Neural progenitor cell (in vitro differentiated cells): ENCODE measurements at regions not wholly inside any gene's neighbourhood (a gene's known extent, or its start where the extent isn't known, plus 50 kb on each side); places are given as distances from the start of the nearest gene placed in this dataset.

Source experiments
- DNase-seq: peaks from one replicate; pipeline ENCODE4 v3.0.0-alpha.2; 2016; ENCODE audit warnings: low spot score
- H2AFZ ChIP-seq: fragments of 200-600 bp; sonication (generic); replicated peaks from 2 replicates; pipeline ENCODE4 v1.6.1; 2016; ENCODE audit warnings: antibody characterized with exemption
- H3F3A ChIP-seq: fragments of 200-600 bp; sonication (generic); 2 replicates; pipeline ENCODE4 v1.6.1; 2016; ENCODE audit warnings: antibody characterized with exemption, low read depth
- H3K27ac ChIP-seq: fragments of 200-600 bp; sonication (generic); 2 replicates; pipeline ENCODE4 v1.5.1; 2016; ENCODE audit warnings: mild to moderate bottlenecking
- H3K27me3 ChIP-seq: fragments of 200-600 bp; sonication (generic); 2 replicates; pipeline ENCODE4 v1.6.1; 2016; ENCODE audit warnings: mild to moderate bottlenecking, moderate library complexity
- H3K36me3 ChIP-seq: fragments of 200-600 bp; sonication (generic); 2 replicates; pipeline ENCODE4 v1.5.1; 2016
- H3K4me1 ChIP-seq: fragments of 200-600 bp; sonication (generic); 2 replicates; pipeline ENCODE4 v1.6.1; 2016; ENCODE audit warnings: mixed run types
- H3K4me2 ChIP-seq: fragments of 200-600 bp; sonication (generic); 2 replicates; pipeline ENCODE4 v1.6.1; 2016
- H3K4me3 ChIP-seq: fragments of 200-600 bp; sonication (generic); 2 replicates; pipeline ENCODE4 v1.5.1; 2016
- H3K79me2 ChIP-seq: fragments of 200-600 bp; sonication (generic); 2 replicates; pipeline ENCODE4 v1.6.1; 2016; ENCODE audit warnings: low read depth
- H3K9ac ChIP-seq: fragments of 200-600 bp; sonication (generic); 2 replicates; pipeline ENCODE4 v1.6.1; 2016
- H3K9me3 ChIP-seq: fragments of 200-600 bp; sonication (generic); 2 replicates; pipeline ENCODE4 v1.5.1; 2016; ENCODE audit warnings: low read depth
- H4K20me1 ChIP-seq: fragments of 200-600 bp; sonication (generic); 2 replicates; pipeline ENCODE4 v1.6.1; 2016; ENCODE audit warnings: low read depth
- H3K27ac Mint-ChIP-seq: 3 replicates; pipeline ENCODE4 v1.8.0; 2021; ENCODE audit warnings: mixed read lengths
- H3K27me3 Mint-ChIP-seq: 2 replicates; pipeline ENCODE4 v1.8.0; 2022; ENCODE audit warnings: low read depth, mild to moderate bottlenecking, inconsistent platforms, moderate library complexity, mixed read lengths; ENCODE audit not compliant: insufficient read depth
- H3K36me3 Mint-ChIP-seq: 3 replicates; pipeline ENCODE4 v1.8.0; 2021; ENCODE audit warnings: mixed read lengths
- H3K4me1 Mint-ChIP-seq: 3 replicates; pipeline ENCODE4 v1.8.0; 2021; ENCODE audit warnings: mixed read lengths
- H3K4me3 Mint-ChIP-seq: 3 replicates; pipeline ENCODE4 v1.8.0; 2021; ENCODE audit warnings: mild to moderate bottlenecking, moderate library complexity, mixed read lengths
- H3K9me3 Mint-ChIP-seq: 3 replicates; pipeline ENCODE4 v1.8.0; 2020; ENCODE audit warnings: mixed read lengths
- CTCF ChIP-seq: fragments of 200-600 bp; sonication (generic); IDR thresholded peaks from 2 replicates; pipeline ENCODE4 v1.5.1; 2017; ENCODE audit warnings: antibody characterized with exemption, mild to moderate bottlenecking
- EZH2 ChIP-seq: fragments of 200-600 bp; sonication (generic); IDR thresholded peaks from 2 replicates; pipeline ENCODE4 v1.6.1; 2017; ENCODE audit warnings: antibody characterized with exemption, mild to moderate bottlenecking, moderate library complexity
- EZH2phosphoT487 ChIP-seq: fragments of 200-600 bp; sonication (generic); IDR thresholded peaks from 2 replicates; pipeline ENCODE4 v1.6.1; 2017; ENCODE audit warnings: antibody characterized with exemption

- H3K4me3 ChIP-seq: no peak overlapping the region
- DNase-seq: no peak
- H3K27me3 ChIP-seq: no peaks in the 10 kb centered on the region
- Mint-ChIP-seq H3K36me3 (no peaks in the 10 kb centered on the region), H3K9me3 (no peaks in the 10 kb centered on the region), H3K4me1 (peaks cover 5% of the 10 kb centered on the region), H3K27me3 (peaks cover 8% of the 10 kb centered on the region), H3K4me3 (no peak overlapping the region), H3K27ac (no peak overlapping the region)
- H2AFZ ChIP-seq: no peak overlapping the region
- no peaks in the 10 kb centered on the region for H3K79me2 ChIP-seq
- H4K20me1 ChIP-seq: no peaks in the 10 kb centered on the region
- TF ChIP-seq EZH2: no peak
- no peak for TF ChIP-seq CTCF
- no peak for TF ChIP-seq EZH2phosphoT487
- no peaks in the 10 kb centered on the region for H3K9me3 ChIP-seq
- H3F3A ChIP-seq: peaks cover 18% of the 10 kb centered on the region
- peak overlapping the region; percentile 14 for H3K27ac ChIP-seq
- no peaks in the 10 kb centered on the region for H3K36me3 ChIP-seq
- peak overlapping the region; percentile 80 for H3K4me2 ChIP-seq
- no peak overlapping the region for H3K9ac ChIP-seq
- H3K4me1 ChIP-seq: peaks cover 32% of the 10 kb centered on the region
Measured at GRCh38 chr1:182279302-182279701, 112.3 kb downstream of the GLUL start.

- H3K4me3 Mint-ChIP-seq: no peak overlapping the region
- peaks cover 5% of the 10 kb centered on the region for H3K4me1 Mint-ChIP-seq
- peaks cover 32% of the 10 kb centered on the region for H3K4me1 ChIP-seq
- no peaks in the 10 kb centered on the region for H3K36me3 ChIP-seq
- DNase-seq: no peak
- H3K4me2 ChIP-seq: peak overlapping the region; percentile 80
- H3K27ac Mint-ChIP-seq: no peak overlapping the region
- H3K27ac ChIP-seq: no peak overlapping the region
- no peaks in the 10 kb centered on the region for H4K20me1 ChIP-seq
- H2AFZ ChIP-seq: no peak overlapping the region
- H3K27me3 Mint-ChIP-seq: peaks cover 8% of the 10 kb centered on the region
- H3K9me3 Mint-ChIP-seq: no peaks in the 10 kb centered on the region
- H3K79me2 ChIP-seq: no peaks in the 10 kb centered on the region
- TF ChIP-seq EZH2 (no peak), CTCF (no peak), EZH2phosphoT487 (no peak)
- H3F3A ChIP-seq: peaks cover 18% of the 10 kb centered on the region
- no peaks in the 10 kb centered on the region for H3K36me3 Mint-ChIP-seq
- H3K27me3 ChIP-seq: no peaks in the 10 kb centered on the region
- H3K9me3 ChIP-seq: no peaks in the 10 kb centered on the region
- no peak overlapping the region for H3K9ac ChIP-seq
- H3K4me3 ChIP-seq: no peak overlapping the region
Measured at GRCh38 chr1:182278144-182279054, 113.2 kb downstream of the GLUL start.

GRCh38 chr1:182275271-182275670 lies 116.3 kb downstream of the GLUL start:
- H3K9me3 Mint-ChIP-seq: no peaks in the 10 kb centered on the region
- DNase-seq: no peak
- H4K20me1 ChIP-seq: no peaks in the 10 kb centered on the region
- no peak overlapping the region for H3K27ac Mint-ChIP-seq
- H3K4me1 Mint-ChIP-seq: no peaks in the 10 kb centered on the region
- peaks cover 18% of the 10 kb centered on the region for H3K4me1 ChIP-seq
- TF ChIP-seq EZH2phosphoT487 (no peak), EZH2 (no peak), CTCF (no peak)
- peaks cover 12% of the 10 kb centered on the region for H3F3A ChIP-seq
- H3K36me3 ChIP-seq: no peaks in the 10 kb centered on the region
- no peak overlapping the region for H3K9ac ChIP-seq
- no peak overlapping the region for H3K4me3 ChIP-seq
- no peak overlapping the region for H3K4me3 Mint-ChIP-seq
- H3K27me3 Mint-ChIP-seq: peaks cover 3% of the 10 kb centered on the region
- H2AFZ ChIP-seq: no peak overlapping the region
- no peak overlapping the region for H3K27ac ChIP-seq
- H3K27me3 ChIP-seq: no peaks in the 10 kb centered on the region
- no peaks in the 10 kb centered on the region for H3K79me2 ChIP-seq
- no peak overlapping the region for H3K4me2 ChIP-seq
- no peaks in the 10 kb centered on the region for H3K9me3 ChIP-seq
- no peaks in the 10 kb centered on the region for H3K36me3 Mint-ChIP-seq
